Activated CD4-positive, alpha-beta T cell treated with anti-CD3 and anti-CD28 coated beads, Interleukin-2, Interleukin-6, amounts not matched to agents 100 ng/mL and 50 ng/mL, durations not matched to agents 16 hours and 8 hours (primary cell): ENCODE measurements at regions not wholly inside any gene's neighbourhood (a gene's known extent, or its start where the extent isn't known, plus 50 kb on each side); places are given as distances from the start of the nearest gene placed in this dataset.
A peak's percentile ranks its signal among the peaks of the same experiment; 100 is the strongest.
"Not testable (repeated sequence)": the region's sequence is repeated elsewhere in the genome, so short reads cannot be mapped to it uniquely, and the experiment has no call there.

Experiments
- DNase-seq: peaks from one replicate; pipeline ENCODE4 v3.0.0-alpha.2; 2020

- DNase-seq, result no peak
Observed at GRCh38 chr1:234769986-234770795, 160.2 kb upstream of the IRF2BP2 start.

GRCh38 chr1:234769284-234769985, 159.5 kb upstream of the IRF2BP2 start:
- no peak for DNase-seq

DNA sequence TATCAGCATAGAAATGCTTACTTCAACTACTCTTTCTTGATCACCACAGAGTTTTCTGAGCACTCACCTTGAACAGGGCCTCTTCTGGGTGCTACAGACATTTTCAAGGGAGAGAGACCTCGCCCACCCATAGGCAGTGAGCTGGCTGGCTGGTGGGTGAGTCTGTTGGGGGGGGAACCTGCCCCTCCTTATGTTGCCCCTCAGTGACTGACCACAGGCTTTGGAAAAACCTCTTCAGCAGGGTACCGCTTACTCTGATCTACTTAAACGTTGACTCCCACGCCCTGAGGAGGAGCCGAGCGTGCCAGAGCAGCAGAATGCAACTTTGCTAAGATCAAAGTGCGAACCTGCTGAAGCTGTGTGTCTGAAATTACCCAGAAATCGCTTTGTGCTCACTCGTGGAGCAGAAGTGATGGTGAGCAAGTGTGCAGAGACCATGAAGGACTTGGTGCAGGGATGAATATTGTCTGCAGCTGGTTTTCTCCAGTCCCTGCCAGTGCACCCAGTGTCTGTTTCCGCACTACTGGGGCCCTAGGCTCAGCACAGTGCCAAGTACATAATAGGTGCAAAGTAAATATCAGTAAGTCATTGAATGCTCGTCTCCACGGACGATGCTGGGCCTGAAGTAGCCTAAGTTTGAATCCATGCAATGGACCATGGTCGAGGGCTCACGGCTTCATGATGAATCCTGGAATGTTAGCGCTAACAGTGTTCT, 158.7 kb upstream of the IRF2BP2 start:
- DNase-seq, result peak; percentile 50

DNA sequence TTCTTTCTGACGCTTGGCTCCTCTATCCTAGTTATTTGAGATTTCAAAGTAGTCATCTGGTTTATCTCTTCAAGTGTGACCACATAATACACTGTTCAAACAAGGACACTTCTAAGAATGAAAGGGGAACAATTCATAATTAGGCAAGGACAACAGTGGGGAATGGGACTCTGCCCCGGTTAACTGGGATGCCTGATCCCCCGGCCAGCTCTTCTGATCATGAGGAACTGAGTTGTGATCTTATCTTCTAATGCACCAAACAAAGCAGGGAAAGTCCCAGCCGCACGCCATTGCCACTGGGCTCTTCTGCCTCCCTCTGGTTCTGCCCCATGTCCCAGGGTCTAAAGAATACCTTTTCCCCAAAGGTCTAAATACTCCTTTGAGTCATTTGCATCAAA, 158.2 kb upstream of the IRF2BP2 start:
- DNase-seq, result no peak

- DNase-seq, result no peak
Observed at GRCh38 chr1:234765672-234766071, 155.7 kb upstream of the IRF2BP2 start.

GRCh38 chr1:234765181-234765580, 155.2 kb upstream of the IRF2BP2 start:
- no peak for DNase-seq

DNA sequence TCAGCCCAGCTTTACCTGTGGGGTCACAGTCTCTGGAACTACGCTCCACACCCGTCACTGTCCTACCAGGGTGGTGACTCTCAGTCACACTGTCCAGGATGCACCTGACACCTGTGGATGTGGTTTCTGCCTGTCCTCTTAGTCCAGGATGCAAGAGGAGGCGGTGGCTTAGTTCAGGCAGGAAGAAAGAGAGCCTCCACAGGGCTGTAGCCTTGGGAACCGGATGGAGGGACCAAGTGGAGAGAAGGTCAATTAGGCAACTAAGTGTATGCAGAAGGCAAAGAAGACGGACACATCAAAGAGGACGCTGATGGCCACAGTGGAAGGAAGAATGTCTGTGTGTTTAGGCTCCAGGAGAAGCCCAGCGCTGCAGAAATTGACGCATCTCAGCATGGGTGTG, 153.9 kb upstream of the IRF2BP2 start:
- no peak for DNase-seq

- DNase-seq, result no peak
Observed at GRCh38 chr1:234763367-234763766, 153.4 kb upstream of the IRF2BP2 start.

DNA sequence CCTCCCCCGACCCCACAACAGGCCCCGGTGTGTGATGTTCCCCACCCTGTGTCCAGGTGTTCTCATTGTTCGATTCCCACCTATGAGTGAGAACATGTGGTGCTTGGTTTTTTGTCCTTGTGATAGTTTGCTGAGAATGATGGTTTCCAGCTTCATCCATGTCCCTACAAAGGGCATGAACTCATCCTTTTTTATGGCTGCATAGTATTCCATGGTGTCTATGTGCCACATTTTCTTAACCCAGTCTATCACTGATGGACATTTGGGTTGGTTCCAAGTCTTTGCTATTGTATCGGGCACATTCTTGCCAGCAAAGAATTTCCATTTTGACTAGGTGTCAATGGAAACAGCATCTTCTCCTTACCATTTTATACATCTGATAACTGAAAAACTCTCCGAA, 152.1 kb upstream of the IRF2BP2 start:
- not testable (repeated sequence) for DNase-seq

DNA sequence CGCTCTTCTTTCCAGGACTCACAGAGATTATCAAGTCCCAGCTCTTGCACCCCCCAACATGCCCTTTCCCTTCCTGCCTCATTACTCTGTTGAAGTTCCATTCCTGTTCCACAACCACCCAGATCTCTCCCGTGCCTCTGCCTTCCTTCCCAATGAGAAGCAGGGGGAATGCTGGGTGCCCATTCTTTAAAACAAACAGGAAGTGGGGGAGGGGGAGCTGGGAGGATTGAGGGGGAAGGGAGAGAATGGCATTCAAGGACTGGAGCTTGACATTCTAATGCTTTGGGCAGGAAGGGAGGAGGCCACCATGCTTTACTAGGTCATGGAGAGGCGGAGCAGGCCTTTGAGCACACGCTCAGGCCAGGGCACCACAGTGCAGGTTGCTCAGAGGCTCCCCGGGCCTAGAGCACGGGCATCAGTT, 150.3 kb upstream of the IRF2BP2 start:
- DNase-seq, result no peak

GRCh38 chr1:234759888-234760287, 149.9 kb upstream of the IRF2BP2 start:
- DNase-seq, result no peak

DNA sequence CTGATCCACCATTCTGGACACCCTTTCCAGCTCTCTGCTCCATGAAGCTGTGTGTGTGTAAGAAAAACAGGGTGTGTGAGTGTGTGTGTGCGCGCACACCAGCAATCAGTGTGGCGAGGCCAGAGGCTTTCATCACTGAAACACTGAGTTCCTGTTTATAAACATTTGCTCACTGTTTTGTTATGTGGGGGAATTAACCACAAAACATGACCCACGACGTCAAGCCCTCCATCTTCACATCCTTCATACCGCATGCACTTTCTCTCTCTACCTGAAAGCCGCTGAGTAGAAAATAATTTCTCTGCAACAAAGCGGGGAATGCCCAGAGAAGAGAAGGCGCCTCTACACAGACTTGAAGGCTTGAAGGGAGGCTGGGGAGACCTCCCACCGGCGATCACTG, 148.9 kb upstream of the IRF2BP2 start:
- no peak for DNase-seq

DNA sequence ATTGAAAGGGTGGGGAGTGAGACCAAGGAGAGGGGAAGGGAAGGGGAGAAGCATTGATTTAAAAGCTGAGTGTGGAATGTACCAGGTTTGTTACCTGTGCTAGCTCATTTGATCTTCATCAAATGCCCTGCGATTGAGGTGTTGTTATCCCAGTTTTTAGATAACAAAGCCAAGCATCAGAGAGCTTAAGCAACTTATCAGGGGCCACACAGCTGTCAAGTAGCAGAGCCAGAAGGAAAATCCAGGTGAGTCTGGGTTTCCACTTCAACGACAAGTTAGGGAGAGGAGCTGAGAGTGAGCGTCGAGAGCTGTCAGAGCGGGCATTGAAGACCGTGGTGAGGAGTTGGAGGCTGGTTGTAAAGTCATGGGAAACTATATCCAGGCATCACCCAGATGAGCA, 146.9 kb upstream of the IRF2BP2 start:
- no peak for DNase-seq

DNA sequence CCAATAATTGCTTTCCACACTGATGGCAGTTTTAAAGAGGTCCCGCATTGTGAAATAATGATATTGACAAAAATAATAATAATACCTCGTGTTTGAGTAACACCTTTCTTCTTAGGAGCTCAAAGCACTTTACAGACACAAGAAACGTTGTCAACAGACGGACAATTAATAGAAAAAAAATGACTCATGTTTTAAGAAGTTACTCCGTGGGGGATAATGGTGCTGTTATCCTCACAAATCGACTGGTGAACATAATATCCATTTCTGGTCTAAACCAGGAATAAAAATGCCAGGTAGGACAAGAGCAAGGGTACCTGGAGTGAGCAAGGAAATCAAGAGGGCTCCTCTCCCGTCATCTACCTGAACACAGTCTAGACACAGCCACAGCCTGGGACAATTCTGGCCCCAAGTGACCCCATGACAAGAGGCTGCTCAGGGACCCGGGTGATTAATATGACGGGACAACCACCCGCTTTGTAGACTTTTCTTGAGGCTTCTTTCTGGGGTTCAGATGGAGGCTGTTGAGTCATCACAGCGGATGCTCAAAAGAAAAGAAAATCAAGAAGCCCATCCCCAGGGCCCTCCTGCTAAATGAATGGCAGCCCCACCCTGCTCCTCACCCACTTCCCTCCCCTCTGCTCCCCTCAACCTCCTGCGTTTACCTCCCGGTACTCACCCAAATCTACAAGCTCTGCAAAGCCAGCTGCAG, 146.2 kb upstream of the IRF2BP2 start:
- DNase-seq, result no peak

DNA sequence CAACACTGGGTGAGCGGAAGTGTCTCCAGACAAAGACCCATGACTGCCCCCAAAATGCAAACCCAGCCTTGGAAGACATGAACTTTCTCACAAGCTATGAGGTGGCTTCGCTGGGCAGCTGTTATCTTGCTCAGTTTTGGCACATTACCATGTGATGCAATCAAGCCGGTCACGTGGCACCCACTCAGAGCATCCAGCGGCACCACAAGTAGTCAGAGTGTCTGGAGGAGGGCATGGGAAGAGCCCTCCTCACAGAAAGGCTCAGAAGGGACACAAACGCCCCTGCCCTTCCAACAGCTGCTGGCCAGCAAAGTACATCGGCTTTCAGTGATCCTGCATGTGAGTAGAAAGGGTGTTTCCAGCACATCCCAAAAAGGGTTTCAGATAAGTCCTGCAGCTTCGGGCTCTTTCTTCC, 145.5 kb upstream of the IRF2BP2 start:
- DNase-seq, result no peak

- no peak for DNase-seq
Observed at GRCh38 chr1:234753979-234754378, 144.0 kb upstream of the IRF2BP2 start.

- no peak for DNase-seq
Observed at GRCh38 chr1:234752927-234753326, 142.9 kb upstream of the IRF2BP2 start.

- DNase-seq, result no peak
Observed at GRCh38 chr1:234751678-234752077, 141.7 kb upstream of the IRF2BP2 start.

GRCh38 chr1:234750922-234751627, 141.1 kb upstream of the IRF2BP2 start:
- DNase-seq, result no peak

- no peak for DNase-seq
Observed at GRCh38 chr1:234748713-234749112, 138.7 kb upstream of the IRF2BP2 start.

DNA sequence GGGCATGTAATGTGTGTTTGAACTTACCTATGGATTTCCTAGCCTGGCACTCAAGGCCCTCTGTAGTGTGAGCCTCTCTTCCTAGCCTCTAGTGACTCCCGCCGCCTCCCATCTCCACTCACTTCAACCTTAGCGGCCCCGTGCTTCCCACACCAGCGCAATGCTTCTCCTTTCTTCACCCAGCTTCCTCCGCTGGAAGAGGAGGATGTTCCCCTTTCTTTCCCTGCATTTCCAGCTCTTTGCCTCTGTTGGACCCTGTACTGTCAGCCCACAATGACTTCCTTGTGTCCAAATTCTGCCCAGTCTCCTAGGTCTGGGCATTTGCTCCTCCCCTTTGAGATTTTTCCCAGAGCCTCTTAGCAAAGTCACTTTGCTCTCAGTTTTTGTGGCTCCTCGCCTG, 138.1 kb upstream of the IRF2BP2 start:
- no peak for DNase-seq

DNA sequence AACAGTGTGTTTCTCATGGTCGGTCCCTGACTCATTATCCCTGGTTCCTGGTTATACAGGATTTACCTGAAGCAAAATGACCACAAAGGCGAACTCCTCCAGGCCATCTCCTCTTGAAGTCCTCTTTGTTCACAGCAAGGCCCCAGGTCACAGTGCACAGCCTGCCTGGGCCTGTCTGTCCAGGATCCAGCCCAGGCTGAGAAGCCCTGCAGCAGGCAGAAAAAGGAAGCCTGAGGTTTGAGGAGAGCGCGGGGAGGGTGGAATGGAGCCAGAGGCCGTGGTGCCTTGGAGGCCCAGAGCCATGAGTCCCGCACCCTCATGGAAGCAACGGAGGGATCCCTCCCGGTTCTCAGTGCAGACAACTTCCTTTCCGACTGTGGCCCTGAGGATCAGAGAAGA, 136.8 kb upstream of the IRF2BP2 start:
- no peak for DNase-seq
